ENCODE measurements at regions not wholly inside any gene's neighbourhood (a gene's known extent, or its start where the extent isn't known, plus 50 kb on each side); places are given as distances from the start of the nearest gene placed in this dataset.

DNA sequence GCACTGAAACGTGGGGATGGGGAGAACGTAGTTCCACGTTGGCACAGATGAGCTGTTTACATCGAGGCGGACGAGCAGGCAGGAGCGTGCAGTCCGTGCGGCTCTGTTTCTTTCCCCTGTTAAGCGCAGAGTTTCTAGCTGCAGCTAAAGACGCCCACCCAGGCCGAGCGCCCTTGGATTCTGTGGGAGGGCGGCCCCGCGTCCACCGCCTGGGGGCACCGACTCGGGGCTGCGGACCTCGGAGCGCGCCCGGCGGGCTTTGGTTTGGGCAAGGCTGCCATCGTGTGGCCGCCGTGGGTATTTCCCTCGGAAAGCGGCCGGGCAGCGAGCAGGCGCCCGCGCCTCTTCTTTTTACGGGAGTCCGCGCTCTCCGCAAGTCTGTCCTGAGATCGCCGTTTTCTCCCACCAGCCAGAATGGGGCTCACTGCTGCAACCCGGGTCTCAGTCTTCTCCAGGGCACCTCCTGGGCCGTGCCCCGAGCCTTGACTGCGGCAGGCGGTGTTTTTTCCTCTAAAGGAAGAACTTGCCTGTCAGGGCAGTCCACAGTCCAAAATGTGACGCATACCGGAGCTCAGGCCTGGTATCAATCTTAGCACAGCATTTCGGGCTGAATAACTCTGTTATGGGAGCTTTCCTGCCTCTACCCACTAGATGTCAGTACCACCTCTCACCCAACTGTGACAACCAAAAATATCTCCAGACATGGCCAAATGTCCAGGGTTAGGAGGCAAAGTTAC, 219.9 kb upstream of the IGF1R start:
- FAIRE-seq (no peak), DNase-seq (peak; percentile 44 to 92 (median 77)), ATAC-seq (peak; percentile 91 to 97 (median 94))
- Histone ChIP-seq H3K27ac (peak overlapping the region in 1 of 4 donors; percentile 16), H3K4me1 (no peaks in the 10 kb centered on the region), H3K9me3 (no peaks in the 10 kb centered on the region), H3K27me3 (peaks cover 0 to 11% (median 0%) of the 10 kb centered on the region in 4 donors), H3K36me3 (no peaks in the 10 kb centered on the region), H3K4me3 (peak overlapping the region in 2 of 4 donors; percentile 24 to 40)
- TF ChIP-seq, protein P1, sequence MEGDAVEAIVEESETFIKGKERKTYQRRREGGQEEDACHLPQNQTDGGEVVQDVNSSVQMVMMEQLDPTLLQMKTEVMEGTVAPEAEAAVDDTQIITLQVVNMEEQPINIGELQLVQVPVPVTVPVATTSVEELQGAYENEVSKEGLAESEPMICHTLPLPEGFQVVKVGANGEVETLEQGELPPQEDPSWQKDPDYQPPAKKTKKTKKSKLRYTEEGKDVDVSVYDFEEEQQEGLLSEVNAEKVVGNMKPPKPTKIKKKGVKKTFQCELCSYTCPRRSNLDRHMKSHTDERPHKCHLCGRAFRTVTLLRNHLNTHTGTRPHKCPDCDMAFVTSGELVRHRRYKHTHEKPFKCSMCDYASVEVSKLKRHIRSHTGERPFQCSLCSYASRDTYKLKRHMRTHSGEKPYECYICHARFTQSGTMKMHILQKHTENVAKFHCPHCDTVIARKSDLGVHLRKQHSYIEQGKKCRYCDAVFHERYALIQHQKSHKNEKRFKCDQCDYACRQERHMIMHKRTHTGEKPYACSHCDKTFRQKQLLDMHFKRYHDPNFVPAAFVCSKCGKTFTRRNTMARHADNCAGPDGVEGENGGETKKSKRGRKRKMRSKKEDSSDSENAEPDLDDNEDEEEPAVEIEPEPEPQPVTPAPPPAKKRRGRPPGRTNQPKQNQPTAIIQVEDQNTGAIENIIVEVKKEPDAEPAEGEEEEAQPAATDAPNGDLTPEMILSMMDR (IDR thresholded peaks at IDR 0.05) = peak; percentile 81 to 90 (median 89)
- intact Hi-C loops (cut with DNase I) = no loop called here
- WGBS, 2 donors = 2% methylated on average over 48 to 49 of the region's 49 CpGs

DNA sequence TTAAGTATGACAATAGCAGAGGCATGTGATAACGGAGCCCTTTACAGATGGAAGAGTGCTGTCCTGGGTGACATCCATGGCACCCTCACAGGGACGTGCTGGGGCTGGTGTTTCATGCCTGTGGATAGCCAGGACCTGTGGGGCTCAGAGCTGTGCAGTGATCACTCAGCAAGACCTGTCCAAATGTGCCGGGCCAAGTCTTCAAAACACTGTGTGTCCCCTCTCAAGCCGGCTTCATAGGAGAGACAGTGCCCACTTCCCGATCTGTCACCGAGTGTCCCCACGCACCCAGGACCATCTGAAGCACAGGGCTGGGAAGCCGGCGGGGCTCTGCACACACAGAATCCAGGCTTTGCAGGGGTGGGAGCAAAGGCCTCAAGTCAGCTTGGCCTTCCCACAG, 217.2 kb upstream of the IGF1R start:
- peaks cover 0 to 11% (median 0%) of the 10 kb centered on the region in 4 donors for H3K27me3 ChIP-seq
- no peak for DNase-seq
- no peak for ATAC-seq
- no peaks in the 10 kb centered on the region for H3K36me3 ChIP-seq
- 84% methylated on average over 9 of the region's 9 CpGs for WGBS, 2 donors
- FAIRE-seq = no peak
- H3K27ac ChIP-seq = no peak overlapping the region
- H3K9me3 ChIP-seq = no peaks in the 10 kb centered on the region
- TF ChIP-seq, protein P1 (IDR thresholded peaks at IDR 0.05) = no peak
- intact Hi-C loops (cut with DNase I) = no loop called here
- no peak overlapping the region for H3K4me3 ChIP-seq
- no peaks in the 10 kb centered on the region for H3K4me1 ChIP-seq

DNA sequence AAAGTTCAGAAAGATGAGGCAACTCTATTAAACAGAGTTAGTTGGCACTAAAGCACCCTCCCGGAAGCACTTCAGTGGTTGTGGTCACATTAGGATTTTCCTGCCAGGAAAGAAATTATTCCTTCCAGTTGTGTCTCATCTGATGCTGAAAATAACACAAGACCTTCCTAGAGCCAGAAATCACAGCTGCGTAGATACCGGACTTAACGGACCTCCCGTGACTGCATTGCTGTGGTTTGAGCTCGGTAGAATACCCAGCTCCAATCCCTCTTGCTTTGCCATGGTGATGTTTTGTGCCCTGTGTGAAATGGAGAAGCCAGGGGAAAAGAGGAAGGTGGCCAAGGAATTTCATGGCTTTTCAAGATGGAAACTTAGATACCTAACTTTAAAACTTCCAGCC, 215.0 kb upstream of the IGF1R start:
- intact Hi-C loops (cut with DNase I) = no loop called here
- no peaks in the 10 kb centered on the region for H3K4me1 ChIP-seq
- H3K36me3 ChIP-seq = no peaks in the 10 kb centered on the region
- ATAC-seq = no peak
- no peaks in the 10 kb centered on the region for H3K9me3 ChIP-seq
- no peak for FAIRE-seq
- no peak overlapping the region for H3K4me3 ChIP-seq
- no peak overlapping the region for H3K27ac ChIP-seq
- 66 to 78% methylated on average over 6 of the region's 6 CpGs for WGBS, 2 donors
- no peak for DNase-seq
- TF ChIP-seq, protein P1 (IDR thresholded peaks at IDR 0.05) = no peak
- H3K27me3 ChIP-seq = no peaks in the 10 kb centered on the region

DNA sequence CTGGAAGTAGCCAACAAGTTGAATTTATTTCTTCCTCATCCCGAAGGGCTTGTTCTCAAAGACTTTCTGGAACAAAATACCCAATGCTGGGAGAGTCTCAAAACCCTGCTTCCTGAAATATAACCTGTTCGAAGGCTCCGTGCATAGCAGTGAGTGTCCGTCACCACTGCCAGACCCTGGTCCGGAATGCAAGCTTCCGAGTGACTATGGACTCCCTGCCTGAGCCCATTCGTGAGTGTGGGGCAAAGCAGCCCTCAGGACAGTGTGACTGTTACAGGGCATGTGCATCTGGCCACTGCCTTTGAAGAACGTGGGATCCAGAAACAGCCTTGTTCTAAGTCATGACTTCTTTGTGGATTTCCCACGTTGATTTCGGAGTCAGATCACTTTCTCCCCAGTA, 214.5 kb upstream of the IGF1R start:
- intact Hi-C loops (cut with DNase I) = no loop called here
- TF ChIP-seq, protein P1 (IDR thresholded peaks at IDR 0.05) = no peak
- no peak for DNase-seq
- H3K4me1 ChIP-seq = no peaks in the 10 kb centered on the region
- 69 to 78% methylated on average over 10 of the region's 10 CpGs for WGBS, 2 donors
- H3K27ac ChIP-seq = no peak overlapping the region
- no peak for FAIRE-seq
- H3K36me3 ChIP-seq = no peaks in the 10 kb centered on the region
- no peaks in the 10 kb centered on the region for H3K9me3 ChIP-seq
- H3K27me3 ChIP-seq = no peaks in the 10 kb centered on the region
- H3K4me3 ChIP-seq = no peak overlapping the region
- no peak for ATAC-seq

DNA sequence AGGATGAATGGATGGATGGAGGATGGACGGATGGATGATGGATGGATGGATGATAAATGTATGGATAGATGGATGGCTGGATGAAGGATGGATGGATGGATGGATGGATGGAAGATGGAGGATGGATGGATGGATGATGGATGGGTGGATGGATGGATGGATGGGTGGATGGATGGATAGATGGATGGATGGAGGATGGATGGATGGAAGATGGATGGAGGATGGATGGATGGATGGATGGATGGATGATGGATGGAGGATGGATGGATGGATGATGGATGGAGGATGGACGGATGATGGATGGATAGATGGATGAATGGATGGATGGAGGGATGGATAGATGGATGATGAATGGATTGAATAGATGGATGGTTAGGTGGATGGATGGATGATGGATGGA, 210.6 kb upstream of the IGF1R start:
- Histone ChIP-seq H3K9me3 (no peaks in the 10 kb centered on the region), H3K36me3 (no peaks in the 10 kb centered on the region), H3K4me1 (no peaks in the 10 kb centered on the region), H3K27ac (no peak overlapping the region), H3K4me3 (no peak overlapping the region), H3K27me3 (no peaks in the 10 kb centered on the region)
- WGBS, 2 donors = 67 to 69% methylated on average over 2 of the region's 2 CpGs
- no peak for DNase-seq
- no peak for FAIRE-seq
- ATAC-seq = no peak
- TF ChIP-seq, protein P1 (IDR thresholded peaks at IDR 0.05) = no peak
- intact Hi-C loops (cut with DNase I) = no loop called here
